Body of pancreas (tissue), 4 donors: ENCODE measurements at regions not wholly inside any gene's neighbourhood (a gene's known extent, or its start where the extent isn't known, plus 50 kb on each side); places are given as distances from the start of the nearest gene placed in this dataset.

Experiments used
- ATAC-seq: fragments of 150-250 bp; one replicate; pipeline ENCODE4 v1.9.1; 2016
- DNase-seq, 4 donors: peaks; one replicate each; pipeline ENCODE4 v3.0.0-alpha.2; 2019
- H3K27ac ChIP-seq, 4 donors: fragments of 200-600 bp; sonication (generic); 1 replicate in 3 of 4; 2 replicates in 1 of 4; pipeline versions ENCODE4 v1.5.1 to v1.6.1; 2016 to 2019; ENCODE audit warnings: mild to moderate bottlenecking in 1 of 4, mixed read lengths in 1 of 4, moderate library complexity in 1 of 4
- H3K27me3 ChIP-seq, 2 donors: fragments of 200-600 bp; sonication (generic); one replicate each; pipeline ENCODE4 v1.6.0; 2016; ENCODE audit warnings: mild to moderate bottlenecking in 1 of 2
- H3K36me3 ChIP-seq, 2 donors: fragments of 200-600 bp; sonication (generic); replicated peaks in 1 of 2; 2 replicates each; pipeline ENCODE4 v1.5.1; 2016; ENCODE audit warnings: low read depth in 2 of 2; ENCODE audit not compliant: insufficient read depth in 1 of 2
- H3K4me1 ChIP-seq: fragments of 200-600 bp; sonication (generic); one replicate; pipeline ENCODE4 v1.6.0; 2016
- H3K4me3 ChIP-seq, 2 donors: fragments of 200-600 bp; sonication (generic); 1 replicate in 1 of 2; 2 replicates in 1 of 2; pipeline ENCODE4 v1.5.1; 2016 to 2019
- H3K9me3 ChIP-seq, 3 donors: fragments of 200-600 bp; sonication (generic); 1 replicate in 2 of 3; 2 replicates in 1 of 3; pipeline ENCODE4 v1.5.1; 2016
- POLR2A ChIP-seq, 3 donors: fragments of 450-650 bp; IDR thresholded peaks; one replicate each; pipeline ENCODE4 v1.6.1; 2016; ENCODE audit warnings: antibody characterized with exemption in 3 of 3, mild to moderate bottlenecking in 2 of 3
- WGBS, 2 donors: methylation state at CpG; one replicate each; pipeline ENCODE4 v1.1.5; 2017; 5-methylcytosine and 5-hydroxymethylcytosine counted together
- intact Hi-C: fragments of 100-400 bp; cut with DNase I; formaldehyde crosslinking; loops from one replicate; pipeline ENCODE4 v1.15.1; 2023
- TF ChIP-seq, protein P1 (sequence below), 7 experiments: fragments of 450-650 bp in 4 of 7; fragments of 200-600 bp in 3 of 7; sonication (generic) in 3 of 7; IDR thresholded peaks; one replicate each; pipeline ENCODE4 v1.5.1; 2016 to 2019; ENCODE audit warnings: antibody characterized with exemption in 7 of 7

DNA sequence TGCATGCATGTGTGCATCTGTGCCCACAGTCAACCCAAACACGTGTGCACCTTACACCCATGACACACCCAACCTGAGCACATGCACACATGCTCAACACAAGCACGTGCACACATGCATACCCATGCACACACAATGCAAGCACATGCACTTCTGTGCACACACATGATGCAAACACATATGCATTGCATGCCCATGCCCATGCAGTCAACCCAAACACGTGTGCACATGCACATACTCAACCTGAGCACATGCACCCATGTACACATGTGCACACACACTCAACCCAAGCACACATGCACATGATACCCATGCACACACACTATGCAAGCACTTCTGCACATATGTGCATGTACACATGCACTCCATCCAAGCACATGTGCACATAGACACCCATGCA is 84.5 kb upstream of the FAM20C start:
- WGBS, 2 donors = 87 to 90% methylated on average over 3 of the region's 3 CpGs
- Histone ChIP-seq H3K4me1 (no peaks in the 10 kb centered on the region), H3K9me3 (no peaks in the 10 kb centered on the region), H3K27me3 (no peaks in the 10 kb centered on the region), H3K4me3 (no peak overlapping the region), H3K27ac (no peak overlapping the region), H3K36me3 (no peaks in the 10 kb centered on the region)
- intact Hi-C loops = no loop called here
- TF ChIP-seq, protein P1, sequence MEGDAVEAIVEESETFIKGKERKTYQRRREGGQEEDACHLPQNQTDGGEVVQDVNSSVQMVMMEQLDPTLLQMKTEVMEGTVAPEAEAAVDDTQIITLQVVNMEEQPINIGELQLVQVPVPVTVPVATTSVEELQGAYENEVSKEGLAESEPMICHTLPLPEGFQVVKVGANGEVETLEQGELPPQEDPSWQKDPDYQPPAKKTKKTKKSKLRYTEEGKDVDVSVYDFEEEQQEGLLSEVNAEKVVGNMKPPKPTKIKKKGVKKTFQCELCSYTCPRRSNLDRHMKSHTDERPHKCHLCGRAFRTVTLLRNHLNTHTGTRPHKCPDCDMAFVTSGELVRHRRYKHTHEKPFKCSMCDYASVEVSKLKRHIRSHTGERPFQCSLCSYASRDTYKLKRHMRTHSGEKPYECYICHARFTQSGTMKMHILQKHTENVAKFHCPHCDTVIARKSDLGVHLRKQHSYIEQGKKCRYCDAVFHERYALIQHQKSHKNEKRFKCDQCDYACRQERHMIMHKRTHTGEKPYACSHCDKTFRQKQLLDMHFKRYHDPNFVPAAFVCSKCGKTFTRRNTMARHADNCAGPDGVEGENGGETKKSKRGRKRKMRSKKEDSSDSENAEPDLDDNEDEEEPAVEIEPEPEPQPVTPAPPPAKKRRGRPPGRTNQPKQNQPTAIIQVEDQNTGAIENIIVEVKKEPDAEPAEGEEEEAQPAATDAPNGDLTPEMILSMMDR (IDR thresholded peaks at IDR 0.05) = no peak
- TF ChIP-seq POLR2A (IDR thresholded peaks at IDR 0.05) = no peak
- DNase-seq (no peak), ATAC-seq (no peak)

DNA sequence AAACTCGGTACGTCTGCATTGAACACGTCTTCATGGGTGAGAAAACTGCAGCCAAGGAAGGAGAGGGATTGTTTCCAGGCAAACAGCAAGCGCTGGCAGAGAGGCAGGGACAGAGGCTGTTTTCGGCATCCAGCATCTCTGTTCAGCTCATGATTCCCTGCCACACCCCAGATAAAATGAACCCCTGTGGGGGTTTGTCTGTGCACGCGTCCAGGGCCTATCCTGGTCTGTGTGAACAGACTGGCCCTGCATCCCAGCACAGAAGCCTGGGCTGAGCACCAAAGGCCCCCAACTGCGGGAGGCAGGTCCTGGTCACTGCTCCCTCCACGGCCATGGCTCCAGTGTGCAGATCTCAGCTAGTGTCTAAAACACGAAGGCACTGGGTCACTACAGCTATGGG is 83.3 kb upstream of the FAM20C start:
- Histone ChIP-seq H3K27me3 (no peaks in the 10 kb centered on the region), H3K4me3 (no peak overlapping the region), H3K27ac (no peak overlapping the region), H3K9me3 (no peaks in the 10 kb centered on the region), H3K4me1 (no peaks in the 10 kb centered on the region), H3K36me3 (no peaks in the 10 kb centered on the region)
- no peak for ATAC-seq
- no peak for DNase-seq
- TF ChIP-seq POLR2A (IDR thresholded peaks at IDR 0.05) = no peak
- TF ChIP-seq, protein P1 (IDR thresholded peaks at IDR 0.05) = no peak
- 79 to 86% methylated on average over 10 of the region's 10 CpGs for WGBS, 2 donors
- intact Hi-C loops = no loop called here

DNA sequence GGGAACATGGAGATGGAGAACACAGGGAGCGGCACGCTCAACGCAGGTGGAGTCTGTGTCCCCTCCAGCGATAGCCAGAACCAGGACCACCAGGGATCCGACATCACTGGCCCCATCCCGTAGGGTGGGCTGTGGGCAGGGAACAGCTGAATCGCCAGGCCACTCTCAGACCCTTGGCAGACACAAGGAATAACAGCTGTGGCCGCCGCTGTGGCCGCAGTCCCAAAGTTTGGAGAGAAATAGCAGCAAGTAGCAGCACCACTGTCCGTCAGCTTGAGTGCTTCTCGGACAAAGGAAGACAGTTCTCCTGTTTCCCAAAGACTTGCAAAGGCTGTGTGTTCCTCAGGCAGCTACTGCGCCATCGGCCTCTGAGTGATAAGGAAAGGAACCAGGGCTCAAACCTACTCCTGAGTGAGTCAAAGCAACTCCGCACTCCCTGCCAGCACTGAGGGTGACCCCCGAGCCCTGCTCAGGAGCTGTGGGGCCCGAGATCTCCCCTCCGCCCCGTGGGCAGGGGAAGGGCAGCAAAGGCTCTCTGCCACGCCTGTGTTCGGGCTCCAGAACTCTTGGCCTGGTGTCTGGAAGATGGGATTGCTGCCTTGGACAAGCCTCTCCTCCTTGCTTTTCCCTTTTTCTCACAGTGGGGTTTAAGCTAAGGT is 82.3 kb upstream of the FAM20C start:
- no peak overlapping the region for H3K4me3 ChIP-seq
- WGBS, 2 donors = 78 to 88% methylated on average over 16 to 20 of the region's 21 CpGs
- TF ChIP-seq, protein P1 (IDR thresholded peaks at IDR 0.05) = no peak
- no peak for TF ChIP-seq POLR2A (IDR thresholded peaks at IDR 0.05)
- intact Hi-C loops = no loop called here
- ATAC-seq (no peak), DNase-seq (no peak)
- no peaks in the 10 kb centered on the region for H3K36me3 ChIP-seq
- no peaks in the 10 kb centered on the region for H3K9me3 ChIP-seq
- no peaks in the 10 kb centered on the region for H3K27me3 ChIP-seq
- H3K27ac ChIP-seq = no peak overlapping the region
- no peaks in the 10 kb centered on the region for H3K4me1 ChIP-seq

DNA sequence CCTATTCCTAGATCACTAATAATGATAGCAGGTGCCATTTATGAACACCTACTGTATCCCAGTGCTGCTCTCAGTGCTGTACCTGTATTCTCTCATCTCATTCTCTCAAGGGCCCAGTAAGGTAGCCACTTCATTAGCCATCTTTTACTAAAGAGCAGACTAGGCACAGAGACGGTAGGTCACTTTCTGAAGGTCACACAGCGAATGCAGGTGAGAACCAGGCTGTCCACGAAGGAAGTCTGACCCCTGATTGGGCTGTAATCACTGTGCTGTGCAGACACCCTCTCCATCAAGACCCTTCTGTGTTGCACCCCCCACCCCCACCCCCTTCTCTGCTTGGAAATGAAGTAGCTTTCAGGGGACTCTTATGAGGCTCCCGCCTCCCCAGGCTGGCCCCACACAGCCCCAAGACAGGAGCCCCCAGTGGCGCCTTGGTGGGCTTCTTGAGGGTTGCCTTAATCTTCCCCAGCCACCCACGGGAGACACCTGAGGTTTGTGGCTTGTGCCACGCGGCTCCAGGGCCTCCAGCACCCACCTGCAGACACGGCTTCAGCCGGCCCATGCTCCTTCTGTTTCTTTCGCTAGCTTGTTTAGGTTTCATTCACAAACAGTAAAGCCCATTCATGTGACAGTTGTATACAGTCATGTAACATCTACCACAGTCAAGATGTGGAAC is 81.7 kb upstream of the FAM20C start:
- TF ChIP-seq, protein P1 (IDR thresholded peaks at IDR 0.05) = no peak
- no peak for TF ChIP-seq POLR2A (IDR thresholded peaks at IDR 0.05)
- H3K36me3 ChIP-seq = no peaks in the 10 kb centered on the region
- H3K27me3 ChIP-seq = no peaks in the 10 kb centered on the region
- DNase-seq = no peak
- no peak overlapping the region for H3K27ac ChIP-seq
- H3K4me1 ChIP-seq = no peaks in the 10 kb centered on the region
- intact Hi-C loops = no loop called here
- H3K4me3 ChIP-seq = no peak overlapping the region
- H3K9me3 ChIP-seq = no peaks in the 10 kb centered on the region
- 77 to 79% methylated on average over 8 to 11 of the region's 11 CpGs for WGBS, 2 donors
- ATAC-seq = no peak

DNA sequence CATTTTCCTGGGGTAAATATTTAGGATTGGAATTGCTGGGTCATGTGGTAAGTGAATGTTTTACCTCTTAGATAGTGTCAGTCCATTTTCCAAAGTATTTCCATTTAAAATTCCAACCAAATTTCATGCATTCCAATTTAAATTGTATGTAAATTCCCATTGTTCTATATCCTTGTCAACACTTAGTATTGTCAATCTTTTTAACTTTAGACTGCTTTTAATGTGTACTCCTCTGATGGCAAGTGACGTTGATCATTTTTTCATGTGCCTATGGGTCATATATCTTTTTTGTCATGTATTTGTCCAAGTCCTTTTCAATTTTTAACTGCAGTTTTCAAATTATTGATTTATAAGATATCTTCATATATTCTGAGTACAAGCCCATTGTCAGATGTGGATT is 80.8 kb upstream of the FAM20C start:
- no peak for DNase-seq
- TF ChIP-seq, protein P1 (IDR thresholded peaks at IDR 0.05) = no peak
- no peak for TF ChIP-seq POLR2A (IDR thresholded peaks at IDR 0.05)
- WGBS, 2 donors = 52 to 83% methylated on average over 1 of the region's 1 CpG
- Histone ChIP-seq H3K27ac (no peak overlapping the region), H3K4me1 (no peaks in the 10 kb centered on the region), H3K4me3 (no peak overlapping the region), H3K9me3 (no peaks in the 10 kb centered on the region), H3K27me3 (no peaks in the 10 kb centered on the region), H3K36me3 (no peaks in the 10 kb centered on the region)
- intact Hi-C loops = no loop called here
- ATAC-seq = no peak
